ENCODE measurements at regions not wholly inside any gene's neighbourhood (a gene's known extent, or its start where the extent isn't known, plus 50 kb on each side); places are given as distances from the start of the nearest gene placed in this dataset.

- Histone ChIP-seq H3K36me3 (ENCODE audit: control insufficient read depth in 2 of 2, extremely low read depth in 1 of 2, insufficient read depth in 1 of 2, low read length in 1 of 2) (no peaks in the 10 kb centered on the region), H3K4me3 (ENCODE audit: control insufficient read depth in 1 of 2, extremely low read depth in 1 of 2, low read length in 1 of 2) (no peak overlapping the region), H3K27me3 (replicated peaks in 1 of 2; ENCODE audit: control insufficient read depth in 2 of 2, extremely low read depth in 1 of 2, insufficient read depth in 2 of 2, low read length in 1 of 2) (no peaks in the 10 kb centered on the region), H3K4me1 (ENCODE audit: control insufficient read depth in 1 of 2, extremely low read depth in 1 of 2, insufficient read depth in 2 of 2, low read length in 2 of 2) (peaks cover 0 to 12% of the 10 kb centered on the region in 2 experiments), H3K27ac (ENCODE audit: low read length) (no peak overlapping the region), H3K9me3 (no peaks in the 10 kb centered on the region)
- H3K9me3 Mint-ChIP-seq: no peaks in the 10 kb centered on the region
- ATAC-seq (replicated peaks in 1 of 4): no peak
- H3K4me1 Mint-ChIP-seq: peaks cover 0 to 17% (median 14%) of the 10 kb centered on the region in 3 donors
- H3K27me3 Mint-ChIP-seq: no peaks in the 10 kb centered on the region
- ChIA-PET CTCF (no interaction called here), POLR2A (interaction anchor here in 1 of 2 donors (0.6 kb wide), 1 partner anchor 13 kb away, joined by 3 read pairs; no protein-coding TSS in a partner anchor)
- no peak overlapping the region for H3K4me3 Mint-ChIP-seq
- no peak for DNase-seq
- H3K27ac Mint-ChIP-seq: no peak overlapping the region
- WGBS (ENCODE audit: insufficient coverage): 30% methylated on average over 1 of the region's 3 CpGs
- H3K36me3 Mint-ChIP-seq: no peaks in the 10 kb centered on the region
Measured at GRCh38 chr13:105340061-105340606, 1195.3 kb downstream of the EFNB2 start.

- H3K4me3 Mint-ChIP-seq: peak overlapping the region in 2 of 3 donors; percentile 26 to 35
- no peaks in the 10 kb centered on the region for H3K36me3 Mint-ChIP-seq
- Histone ChIP-seq H3K4me3 (ENCODE audit: control insufficient read depth in 1 of 2, extremely low read depth in 1 of 2, low read length in 1 of 2) (no peak overlapping the region), H3K27ac (ENCODE audit: low read length) (no peak overlapping the region), H3K4me1 (ENCODE audit: control insufficient read depth in 1 of 2, extremely low read depth in 1 of 2, insufficient read depth in 2 of 2, low read length in 2 of 2) (peaks cover 0 to 11% of the 10 kb centered on the region in 2 experiments), H3K36me3 (ENCODE audit: control insufficient read depth in 2 of 2, extremely low read depth in 1 of 2, insufficient read depth in 1 of 2, low read length in 1 of 2) (no peaks in the 10 kb centered on the region), H3K27me3 (replicated peaks in 1 of 2; ENCODE audit: control insufficient read depth in 2 of 2, extremely low read depth in 1 of 2, insufficient read depth in 2 of 2, low read length in 1 of 2) (no peaks in the 10 kb centered on the region), H3K9me3 (no peaks in the 10 kb centered on the region)
- peaks cover 0 to 17% (median 14%) of the 10 kb centered on the region in 3 donors for H3K4me1 Mint-ChIP-seq
- DNase-seq (no peak), ATAC-seq (replicated peaks in 1 of 4) (peak in 1 of 4 experiments; percentile 59)
- H3K27ac Mint-ChIP-seq: no peak overlapping the region
- ChIA-PET CTCF (no interaction called here), POLR2A (no interaction called here)
- no peaks in the 10 kb centered on the region for H3K27me3 Mint-ChIP-seq
- H3K9me3 Mint-ChIP-seq: no peaks in the 10 kb centered on the region
- no CpG with 5 or more reads among the region's 2 CpGs for WGBS (ENCODE audit: insufficient coverage)
Measured at GRCh38 chr13:105338773-105339172, 1196.7 kb downstream of the EFNB2 start.

GRCh38 chr13:105338006-105338405 lies 1197.5 kb downstream of the EFNB2 start:
- Histone ChIP-seq H3K4me1 (ENCODE audit: control insufficient read depth in 1 of 2, extremely low read depth in 1 of 2, insufficient read depth in 2 of 2, low read length in 2 of 2) (peaks cover 0 to 4% of the 10 kb centered on the region in 2 experiments), H3K36me3 (ENCODE audit: control insufficient read depth in 2 of 2, extremely low read depth in 1 of 2, insufficient read depth in 1 of 2, low read length in 1 of 2) (no peaks in the 10 kb centered on the region), H3K9me3 (no peaks in the 10 kb centered on the region), H3K27ac (ENCODE audit: low read length) (no peak overlapping the region), H3K27me3 (replicated peaks in 1 of 2; ENCODE audit: control insufficient read depth in 2 of 2, extremely low read depth in 1 of 2, insufficient read depth in 2 of 2, low read length in 1 of 2) (no peaks in the 10 kb centered on the region), H3K4me3 (ENCODE audit: control insufficient read depth in 1 of 2, extremely low read depth in 1 of 2, low read length in 1 of 2) (no peak overlapping the region)
- H3K4me1 Mint-ChIP-seq: peaks cover 0 to 14% (median 9%) of the 10 kb centered on the region in 3 donors
- ChIA-PET CTCF (interaction anchor here in 1 of 2 donors (1.0 kb wide), 1 partner anchor 16 kb away, joined by 3 read pairs; no protein-coding TSS in a partner anchor), POLR2A (no interaction called here)
- H3K9me3 Mint-ChIP-seq: no peaks in the 10 kb centered on the region
- no peaks in the 10 kb centered on the region for H3K27me3 Mint-ChIP-seq
- 71% methylated on average over 5 of the region's 6 CpGs for WGBS (ENCODE audit: insufficient coverage)
- ATAC-seq (replicated peaks in 1 of 4): no peak
- no peak overlapping the region for H3K27ac Mint-ChIP-seq
- no peak for DNase-seq
- H3K4me3 Mint-ChIP-seq: peak overlapping the region in 1 of 3 donors; percentile 26
- H3K36me3 Mint-ChIP-seq: no peaks in the 10 kb centered on the region

GRCh38 chr13:105336706-105337576 lies 1198.5 kb downstream of the EFNB2 start:
- H3K27ac ChIP-seq (ENCODE audit: low read length): no peak overlapping the region
- Mint-ChIP-seq H3K36me3 (no peaks in the 10 kb centered on the region), H3K9me3 (no peaks in the 10 kb centered on the region), H3K27me3 (no peaks in the 10 kb centered on the region), H3K4me1 (peaks cover 0 to 14% (median 7%) of the 10 kb centered on the region in 3 donors), H3K27ac (no peak overlapping the region), H3K4me3 (no peak overlapping the region)
- ATAC-seq (replicated peaks in 1 of 4) (no peak), DNase-seq (no peak)
- WGBS (ENCODE audit: insufficient coverage): no CpG with 5 or more reads among the region's 7 CpGs
- no peak overlapping the region for H3K4me3 ChIP-seq (ENCODE audit: control insufficient read depth in 1 of 2, extremely low read depth in 1 of 2, low read length in 1 of 2)
- H3K4me1 ChIP-seq (ENCODE audit: control insufficient read depth in 1 of 2, extremely low read depth in 1 of 2, insufficient read depth in 2 of 2, low read length in 2 of 2): peaks cover 0 to 3% of the 10 kb centered on the region in 2 experiments
- CTCF ChIA-PET: interaction anchor here in 1 of 2 donors (1.0 kb wide), 1 partner anchor 14 kb away, joined by 3 read pairs; no protein-coding TSS in a partner anchor
- H3K36me3 ChIP-seq (ENCODE audit: control insufficient read depth in 2 of 2, extremely low read depth in 1 of 2, insufficient read depth in 1 of 2, low read length in 1 of 2): no peaks in the 10 kb centered on the region
- no peaks in the 10 kb centered on the region for H3K9me3 ChIP-seq
- H3K27me3 ChIP-seq (replicated peaks in 1 of 2; ENCODE audit: control insufficient read depth in 2 of 2, extremely low read depth in 1 of 2, insufficient read depth in 2 of 2, low read length in 1 of 2): no peaks in the 10 kb centered on the region
- POLR2A ChIA-PET: no interaction called here

- Mint-ChIP-seq H3K27me3 (no peaks in the 10 kb centered on the region), H3K4me1 (peaks cover 0 to 14% (median 7%) of the 10 kb centered on the region in 3 donors), H3K27ac (no peak overlapping the region), H3K9me3 (peaks cover 0 to 7% (median 6%) of the 10 kb centered on the region in 3 donors), H3K4me3 (no peak overlapping the region), H3K36me3 (no peaks in the 10 kb centered on the region)
- Histone ChIP-seq H3K4me3 (ENCODE audit: control insufficient read depth in 1 of 2, extremely low read depth in 1 of 2, low read length in 1 of 2) (no peak overlapping the region), H3K36me3 (ENCODE audit: control insufficient read depth in 2 of 2, extremely low read depth in 1 of 2, insufficient read depth in 1 of 2, low read length in 1 of 2) (no peaks in the 10 kb centered on the region), H3K4me1 (ENCODE audit: control insufficient read depth in 1 of 2, extremely low read depth in 1 of 2, insufficient read depth in 2 of 2, low read length in 2 of 2) (peaks cover 0 to 3% of the 10 kb centered on the region in 2 experiments), H3K9me3 (no peaks in the 10 kb centered on the region), H3K27me3 (replicated peaks in 1 of 2; ENCODE audit: control insufficient read depth in 2 of 2, extremely low read depth in 1 of 2, insufficient read depth in 2 of 2, low read length in 1 of 2) (no peaks in the 10 kb centered on the region), H3K27ac (ENCODE audit: low read length) (no peak overlapping the region)
- no peak for DNase-seq
- POLR2A ChIA-PET: no interaction called here
- no peak for ATAC-seq (replicated peaks in 1 of 4)
- CTCF ChIA-PET: no interaction called here
- 70% methylated on average over 2 of the region's 3 CpGs for WGBS (ENCODE audit: insufficient coverage)
Measured at GRCh38 chr13:105334211-105334610, 1201.3 kb downstream of the EFNB2 start.

- H3K4me3 Mint-ChIP-seq: no peak overlapping the region
Measured at GRCh38 chr13:105333416-105333815, 1202.0 kb downstream of the EFNB2 start.

More at GRCh38 chr13:105333416-105333815, 1202.0 kb downstream of the EFNB2 start:
- H3K4me3 ChIP-seq (ENCODE audit: control insufficient read depth in 1 of 2, extremely low read depth in 1 of 2, low read length in 1 of 2): no peak overlapping the region
- no peak overlapping the region for H3K27ac Mint-ChIP-seq
- CTCF ChIA-PET: no interaction called here
- peaks cover 0 to 12% (median 10%) of the 10 kb centered on the region in 3 donors for H3K9me3 Mint-ChIP-seq
- no peak overlapping the region for H3K27ac ChIP-seq (ENCODE audit: low read length)
- H3K9me3 ChIP-seq: no peaks in the 10 kb centered on the region
- ATAC-seq (replicated peaks in 1 of 4): no peak
- no peaks in the 10 kb centered on the region for H3K36me3 ChIP-seq (ENCODE audit: control insufficient read depth in 2 of 2, extremely low read depth in 1 of 2, insufficient read depth in 1 of 2, low read length in 1 of 2)
- POLR2A ChIA-PET: no interaction called here
- no peaks in the 10 kb centered on the region for H3K27me3 ChIP-seq (replicated peaks in 1 of 2; ENCODE audit: control insufficient read depth in 2 of 2, extremely low read depth in 1 of 2, insufficient read depth in 2 of 2, low read length in 1 of 2)
- H3K4me1 ChIP-seq (ENCODE audit: control insufficient read depth in 1 of 2, extremely low read depth in 1 of 2, insufficient read depth in 2 of 2, low read length in 2 of 2): peaks cover 0 to 3% of the 10 kb centered on the region in 2 experiments
- peaks cover 0 to 7% (median 5%) of the 10 kb centered on the region in 3 donors for H3K4me1 Mint-ChIP-seq
- H3K27me3 Mint-ChIP-seq: no peaks in the 10 kb centered on the region
- DNase-seq: no peak
- H3K36me3 Mint-ChIP-seq: no peaks in the 10 kb centered on the region
- WGBS (ENCODE audit: insufficient coverage): no CpG with 5 or more reads among the region's 5 CpGs
